Kidney tubule cell (primary cell): ENCODE measurements at regions not wholly inside any gene's neighbourhood (a gene's known extent, or its start where the extent isn't known, plus 50 kb on each side); places are given as distances from the start of the nearest gene placed in this dataset.
"Not testable (repeated sequence)": the region's sequence is repeated elsewhere in the genome, so short reads cannot be mapped to it uniquely, and the experiment has no call there.

ENCODE experiments used
- DNase-seq: peaks from one replicate; pipeline ENCODE4 v3.0.0-alpha.2; 2018; ENCODE audit warnings: low spot score

DNA sequence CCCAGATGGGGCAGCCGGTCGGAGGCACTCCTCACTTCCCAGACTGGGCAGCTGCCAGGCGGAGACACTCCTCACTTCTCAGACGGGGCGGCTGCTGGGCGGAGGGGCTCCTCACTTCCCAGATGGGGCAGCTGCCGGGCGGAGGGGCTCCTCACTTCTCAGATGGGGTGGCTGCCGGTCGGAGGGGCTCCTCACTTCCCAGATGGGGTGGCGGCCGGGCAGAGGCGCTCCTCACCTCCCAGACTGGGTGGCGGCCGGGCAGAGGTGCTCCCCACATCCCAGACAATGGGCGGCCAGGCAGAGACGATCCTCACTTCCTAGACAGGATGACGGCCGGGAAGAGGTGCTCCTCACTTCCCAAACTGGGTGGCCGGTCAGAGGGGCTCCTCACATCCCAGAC, 55.2 kb upstream of the DHRS4 start:
- not testable (repeated sequence) for DNase-seq

DNA sequence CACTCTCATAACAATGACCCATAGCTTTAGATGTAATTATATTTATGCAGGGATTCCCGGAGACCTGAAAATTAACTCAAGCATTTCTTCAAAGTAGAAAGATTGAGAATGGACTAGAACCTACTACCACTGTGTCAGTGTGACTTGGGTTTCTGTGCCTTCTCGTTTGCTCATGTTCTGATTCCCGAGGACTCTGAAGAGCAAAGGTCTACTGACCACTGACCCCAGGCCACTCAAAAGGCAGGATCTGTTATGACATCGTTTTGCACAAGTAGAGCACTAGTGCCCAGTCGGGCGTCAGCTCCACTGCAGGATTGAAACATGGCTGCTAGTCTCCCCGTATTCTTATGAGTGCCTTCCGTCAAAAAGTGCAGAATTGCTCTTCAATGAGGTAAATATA, 53.8 kb upstream of the DHRS4 start:
- DNase-seq, result no peak

DNA sequence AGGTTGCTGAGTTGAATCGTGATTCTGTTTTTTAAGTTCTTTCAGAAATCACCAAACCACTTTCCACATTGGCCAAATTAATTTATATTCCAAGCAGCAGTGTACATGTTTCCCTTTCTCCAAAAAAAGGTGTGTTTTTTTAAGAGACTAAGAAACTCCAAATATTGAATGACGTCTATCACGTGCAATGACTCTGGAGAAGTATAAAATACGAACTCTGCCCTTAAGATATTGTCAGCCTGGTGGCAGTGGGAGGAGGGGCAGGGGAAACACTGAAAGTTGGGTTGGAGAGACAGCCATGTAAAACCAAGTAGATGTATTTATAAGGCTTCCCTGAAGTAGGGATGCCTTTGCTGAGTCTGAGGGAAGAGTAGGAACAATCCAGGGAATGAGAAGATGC, 50.1 kb upstream of the DHRS4 start:
- no peak for DNase-seq
